HepG2 (cell line): ENCODE measurements at regions not wholly inside any gene's neighbourhood (a gene's known extent, or its start where the extent isn't known, plus 50 kb on each side); places are given as distances from the start of the nearest gene placed in this dataset.
"Not testable (repeated sequence)": the region's sequence is repeated elsewhere in the genome, so short reads cannot be mapped to it uniquely, and the experiment has no call there.

Experiments
- HMGXB4 ChIP-seq, 2 experiments: sonication (generic) in 1 of 2; formaldehyde crosslinking in 1 of 2; IDR thresholded peaks; 2 replicates each; pipeline versions ENCODE4 v1.4.0 to v1.6.1; 2018 to 2020; ENCODE audit warnings: missing genetic modification reagents in 2 of 2, borderline replicate concordance in 1 of 2, low read depth in 1 of 2, mild to moderate bottlenecking in 1 of 2, missing biosample characterization in 1 of 2
- LCORL ChIP-seq, 2 experiments: fragments of 450-650 bp in 1 of 2; sonication (generic) in 1 of 2; formaldehyde crosslinking in 1 of 2; IDR thresholded peaks; 2 replicates each; pipeline versions ENCODE4 v1.5.0 to v1.6.1; 2017 to 2020; ENCODE audit warnings: antibody characterized with exemption in 1 of 2, missing genetic modification reagents in 1 of 2
- POLR2A ChIP-seq, 2 experiments: IDR thresholded peaks; 2 replicates each; pipeline ENCODE4 v1.6.1; 2011; ENCODE audit warnings: low read depth in 2 of 2, low read length in 2 of 2, mild to moderate bottlenecking in 1 of 2, moderate library complexity in 1 of 2; ENCODE audit not compliant: insufficient read depth in 1 of 2
- SETDB1 ChIP-seq: sonication (generic); formaldehyde crosslinking; IDR thresholded peaks from 2 replicates; pipeline ENCODE4 v1.5.1; 2020; ENCODE audit warnings: missing genetic modification reagents, mild to moderate bottlenecking, borderline replicate concordance
- THAP11 ChIP-seq: IDR thresholded peaks from 2 replicates; pipeline ENCODE4 v1.6.1; 2016; ENCODE audit warnings: missing biosample characterization, missing genetic modification reagents
- TOPORS ChIP-seq: sonication (generic); formaldehyde crosslinking; IDR thresholded peaks from 2 replicates; pipeline ENCODE4 v1.8.0; 2023; ENCODE audit warnings: mild to moderate bottlenecking, missing genetic modification reagents
- XRCC5 ChIP-seq: fragments of 200-400 bp; formaldehyde crosslinking; optimal IDR thresholded peaks from 2 replicates; pipeline ENCODE3; 2017; ENCODE audit warnings: mild to moderate bottlenecking, low read length
- ZNF256 ChIP-seq: sonication (generic); formaldehyde crosslinking; conservative IDR thresholded peaks from 2 replicates; pipeline ENCODE4 v1.4.0; 2020; ENCODE audit warnings: missing genetic modification reagents
- ZNF615 ChIP-seq: sonication (generic); formaldehyde crosslinking; IDR thresholded peaks from 2 replicates; pipeline ENCODE4 v1.5.0; 2020; ENCODE audit warnings: mild to moderate bottlenecking, missing genetic modification reagents, borderline replicate concordance
- TF ChIP-seq, protein P1 (sequence below): sonication (generic); formaldehyde crosslinking; IDR thresholded peaks from 2 replicates; pipeline ENCODE4 v1.4.0; 2020; ENCODE audit warnings: missing genetic modification reagents
- TF ChIP-seq, protein P2 (sequence below): sonication (generic); formaldehyde crosslinking; IDR thresholded peaks from 2 replicates; pipeline ENCODE4 v1.8.0; 2022; ENCODE audit warnings: missing genetic modification reagents, mild to moderate bottlenecking, borderline replicate concordance

- TF ChIP-seq HMGXB4 (CRISPR knock-in tag; IDR thresholded peaks at IDR 0.05; ENCODE audit: borderline replicate concordance in 1 of 2, low read depth in 1 of 2) = peak in 1 of 2 experiments; percentile 53; a peak in 1 of 4 replicates
- TF ChIP-seq, protein P1, sequence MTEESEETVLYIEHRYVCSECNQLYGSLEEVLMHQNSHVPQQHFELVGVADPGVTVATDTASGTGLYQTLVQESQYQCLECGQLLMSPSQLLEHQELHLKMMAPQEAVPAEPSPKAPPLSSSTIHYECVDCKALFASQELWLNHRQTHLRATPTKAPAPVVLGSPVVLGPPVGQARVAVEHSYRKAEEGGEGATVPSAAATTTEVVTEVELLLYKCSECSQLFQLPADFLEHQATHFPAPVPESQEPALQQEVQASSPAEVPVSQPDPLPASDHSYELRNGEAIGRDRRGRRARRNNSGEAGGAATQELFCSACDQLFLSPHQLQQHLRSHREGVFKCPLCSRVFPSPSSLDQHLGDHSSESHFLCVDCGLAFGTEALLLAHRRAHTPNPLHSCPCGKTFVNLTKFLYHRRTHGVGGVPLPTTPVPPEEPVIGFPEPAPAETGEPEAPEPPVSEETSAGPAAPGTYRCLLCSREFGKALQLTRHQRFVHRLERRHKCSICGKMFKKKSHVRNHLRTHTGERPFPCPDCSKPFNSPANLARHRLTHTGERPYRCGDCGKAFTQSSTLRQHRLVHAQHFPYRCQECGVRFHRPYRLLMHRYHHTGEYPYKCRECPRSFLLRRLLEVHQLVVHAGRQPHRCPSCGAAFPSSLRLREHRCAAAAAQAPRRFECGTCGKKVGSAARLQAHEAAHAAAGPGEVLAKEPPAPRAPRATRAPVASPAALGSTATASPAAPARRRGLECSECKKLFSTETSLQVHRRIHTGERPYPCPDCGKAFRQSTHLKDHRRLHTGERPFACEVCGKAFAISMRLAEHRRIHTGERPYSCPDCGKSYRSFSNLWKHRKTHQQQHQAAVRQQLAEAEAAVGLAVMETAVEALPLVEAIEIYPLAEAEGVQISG (CRISPR knock-in tag) = peak; percentile 57
- TF ChIP-seq ZNF615 (CRISPR knock-in tag) = 0 out of 2 replicates have a peak, but pooled peaks have one; percentile 32
- peak; percentile 23 to 66; a peak in 3 of 4 replicates for TF ChIP-seq POLR2A (IDR thresholded peaks at IDR 0.05; ENCODE audit: insufficient read depth in 1 of 2, low read depth in 2 of 2, low read length in 2 of 2)
- 0 out of 2 replicates have a peak, but pooled peaks have one; percentile 46 for TF ChIP-seq ZNF256 (CRISPR knock-in tag)
- peak; percentile 42; the same call in 1 of the 2 replicates for TF ChIP-seq THAP11 (CRISPR knock-in tag)
- TF ChIP-seq, protein P2, sequence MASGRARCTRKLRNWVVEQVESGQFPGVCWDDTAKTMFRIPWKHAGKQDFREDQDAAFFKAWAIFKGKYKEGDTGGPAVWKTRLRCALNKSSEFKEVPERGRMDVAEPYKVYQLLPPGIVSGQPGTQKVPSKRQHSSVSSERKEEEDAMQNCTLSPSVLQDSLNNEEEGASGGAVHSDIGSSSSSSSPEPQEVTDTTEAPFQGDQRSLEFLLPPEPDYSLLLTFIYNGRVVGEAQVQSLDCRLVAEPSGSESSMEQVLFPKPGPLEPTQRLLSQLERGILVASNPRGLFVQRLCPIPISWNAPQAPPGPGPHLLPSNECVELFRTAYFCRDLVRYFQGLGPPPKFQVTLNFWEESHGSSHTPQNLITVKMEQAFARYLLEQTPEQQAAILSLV (CRISPR knock-in tag) = peak; percentile 61; the same call in 1 of the 2 replicates
- TF ChIP-seq TOPORS (CRISPR knock-in tag) = peak; percentile 26; the same call in 1 of the 2 replicates
- peak; percentile 33 for TF ChIP-seq XRCC5
- 0 out of 2 replicates have a peak, but pooled peaks have one; percentile 41 for TF ChIP-seq SETDB1
- TF ChIP-seq LCORL (IDR thresholded peaks at IDR 0.05) = not testable (repeated sequence)
- peak; percentile 26; the same call in 1 of the 2 replicates for TF ChIP-seq LCORL (CRISPR knock-in tag; IDR thresholded peaks at IDR 0.05)
- TF ChIP-seq, all 625 proteins: peak for 142; not testable (repeated sequence) for 483
Observed at GRCh38 chr2:181803903-181804799, 87.4 kb upstream of the ITPRID2 start (continued).
